ENCODE measurements at regions not wholly inside any gene's neighbourhood (a gene's known extent, or its start where the extent isn't known, plus 50 kb on each side); places are given as distances from the start of the nearest gene placed in this dataset.
"Not testable (repeated sequence)": the region's sequence is repeated elsewhere in the genome, so short reads cannot be mapped to it uniquely, and the experiment has no call there.

- Histone ChIP-seq H3K4me1 (ENCODE audit: insufficient read depth, low read length) (no peaks in the 10 kb centered on the region), H3K4me3 (ENCODE audit: low read length) (no peak overlapping the region), H3K27me3 (ENCODE audit: insufficient read depth, low read length) (no peaks in the 10 kb centered on the region), H3K9me3 (ENCODE audit: low read depth, low read length) (no peaks in the 10 kb centered on the region)
Observed at GRCh38 chr12:90802727-90803126, 152.2 kb downstream of the CCER1 start.

GRCh38 chr12:90801776-90802175, 153.2 kb downstream of the CCER1 start:
- no peaks in the 10 kb centered on the region for H3K9me3 ChIP-seq (ENCODE audit: low read depth, low read length)
- H3K4me3 ChIP-seq (ENCODE audit: low read length), result no peak overlapping the region
- H3K27me3 ChIP-seq (ENCODE audit: insufficient read depth, low read length), result no peaks in the 10 kb centered on the region
- H3K4me1 ChIP-seq (ENCODE audit: insufficient read depth, low read length), result no peaks in the 10 kb centered on the region

DNA sequence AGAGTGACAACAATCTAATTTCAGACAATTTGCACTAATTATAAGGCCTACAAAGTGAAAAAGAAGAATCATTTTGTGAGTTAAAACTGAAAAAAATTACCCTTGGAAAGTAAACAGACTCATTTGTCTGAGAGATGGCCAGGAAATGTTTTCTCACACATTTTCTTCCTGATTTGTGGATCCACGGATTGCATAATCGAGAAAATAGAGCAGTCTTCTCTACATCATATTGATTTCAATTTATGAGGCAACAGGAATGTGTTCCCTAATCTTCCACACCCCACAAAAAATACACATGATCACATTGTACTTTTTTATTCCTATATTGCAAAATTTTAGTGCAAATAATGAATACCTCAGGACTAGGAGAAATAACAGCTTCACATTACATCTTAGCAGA, 160.8 kb downstream of the CCER1 start:
- no peaks in the 10 kb centered on the region for H3K9me3 ChIP-seq (ENCODE audit: low read depth, low read length)
- no peaks in the 10 kb centered on the region for H3K27me3 ChIP-seq (ENCODE audit: insufficient read depth, low read length)
- H3K4me1 ChIP-seq (ENCODE audit: insufficient read depth, low read length), result no peaks in the 10 kb centered on the region
- no peak overlapping the region for H3K4me3 ChIP-seq (ENCODE audit: low read length)

DNA sequence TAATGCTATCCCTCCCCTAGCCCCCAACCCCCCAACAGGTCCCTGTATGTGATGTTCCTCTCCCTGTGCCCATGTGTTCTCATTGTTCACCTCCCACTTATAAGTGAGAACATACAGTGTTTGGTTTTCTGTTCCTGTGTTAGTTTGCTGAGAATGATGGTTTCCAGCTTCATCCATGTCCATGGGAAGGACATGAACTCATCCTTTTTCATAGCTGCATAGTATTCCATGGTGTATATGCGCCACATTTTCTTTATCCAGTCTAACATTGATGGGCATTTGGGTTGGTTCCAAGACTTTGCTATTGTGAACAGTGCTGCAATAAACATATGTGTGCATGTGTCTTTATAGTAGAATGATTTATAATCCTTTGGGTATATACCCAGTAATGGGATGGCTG, 162.3 kb downstream of the CCER1 start:
- H3K9me3 ChIP-seq (ENCODE audit: low read depth, low read length); H3K4me1 ChIP-seq (ENCODE audit: insufficient read depth, low read length); H3K27me3 ChIP-seq (ENCODE audit: insufficient read depth, low read length); H3K4me3 ChIP-seq (ENCODE audit: low read length): not testable (repeated sequence)

DNA sequence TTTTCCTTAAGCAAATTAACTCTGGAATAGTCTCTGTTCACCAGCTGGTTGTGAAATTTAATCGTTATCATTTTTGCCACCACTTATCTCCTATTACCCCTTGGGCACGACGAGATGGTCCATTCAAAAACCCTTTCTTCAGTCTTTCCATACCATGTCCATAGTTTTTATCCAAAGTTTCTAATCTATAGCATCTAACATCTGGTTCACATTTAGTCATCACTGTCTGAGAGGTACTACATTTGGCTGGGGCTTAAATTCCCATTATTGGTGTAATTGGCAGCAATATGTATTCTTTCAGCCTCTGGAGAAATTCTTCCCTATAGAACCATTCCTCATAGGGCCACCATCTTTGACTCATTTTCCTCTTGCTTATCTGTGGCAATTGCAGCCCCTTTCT, 163.5 kb downstream of the CCER1 start:
- H3K27me3 ChIP-seq (ENCODE audit: insufficient read depth, low read length), result no peaks in the 10 kb centered on the region
- H3K9me3 ChIP-seq (ENCODE audit: low read depth, low read length), result no peaks in the 10 kb centered on the region
- H3K4me3 ChIP-seq (ENCODE audit: low read length), result no peak overlapping the region
- H3K4me1 ChIP-seq (ENCODE audit: insufficient read depth, low read length), result no peaks in the 10 kb centered on the region

GRCh38 chr12:90790747-90791146, 164.2 kb downstream of the CCER1 start:
- H3K9me3 ChIP-seq (ENCODE audit: low read depth, low read length), result no peaks in the 10 kb centered on the region
- no peaks in the 10 kb centered on the region for H3K27me3 ChIP-seq (ENCODE audit: insufficient read depth, low read length)
- no peaks in the 10 kb centered on the region for H3K4me1 ChIP-seq (ENCODE audit: insufficient read depth, low read length)
- no peak overlapping the region for H3K4me3 ChIP-seq (ENCODE audit: low read length)

- no peaks in the 10 kb centered on the region for H3K9me3 ChIP-seq (ENCODE audit: low read depth, low read length)
- H3K4me1 ChIP-seq (ENCODE audit: insufficient read depth, low read length), result no peaks in the 10 kb centered on the region
- no peak overlapping the region for H3K4me3 ChIP-seq (ENCODE audit: low read length)
- no peaks in the 10 kb centered on the region for H3K27me3 ChIP-seq (ENCODE audit: insufficient read depth, low read length)
Observed at GRCh38 chr12:90773491-90773890, 181.5 kb downstream of the CCER1 start.

DNA sequence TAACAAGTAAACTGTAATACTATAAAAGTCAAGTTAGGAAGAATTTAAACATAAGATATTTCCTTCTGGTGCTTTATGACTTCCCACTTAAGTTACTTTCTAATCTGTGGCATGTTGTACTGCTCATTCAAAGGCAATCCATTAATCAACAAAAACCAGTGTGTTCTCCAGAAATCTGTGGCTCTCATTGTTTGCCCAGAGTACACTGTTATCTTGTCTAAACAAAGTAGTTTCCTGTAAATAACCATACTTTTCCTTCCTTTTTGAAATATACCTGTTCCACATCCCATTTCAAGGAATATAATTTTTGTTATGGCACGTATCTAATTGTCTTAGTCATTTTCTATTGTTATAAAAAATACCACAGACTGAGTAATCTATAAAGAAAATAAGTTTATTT, 184.1 kb downstream of the CCER1 start:
- no peaks in the 10 kb centered on the region for H3K27me3 ChIP-seq (ENCODE audit: insufficient read depth, low read length)
- no peaks in the 10 kb centered on the region for H3K9me3 ChIP-seq (ENCODE audit: low read depth, low read length)
- H3K4me1 ChIP-seq (ENCODE audit: insufficient read depth, low read length), result no peaks in the 10 kb centered on the region
- no peak overlapping the region for H3K4me3 ChIP-seq (ENCODE audit: low read length)

GRCh38 chr12:90757957-90758356, 197.0 kb downstream of the CCER1 start:
- Histone ChIP-seq H3K4me1 (ENCODE audit: insufficient read depth, low read length) (no peaks in the 10 kb centered on the region), H3K27me3 (ENCODE audit: insufficient read depth, low read length) (no peaks in the 10 kb centered on the region), H3K4me3 (ENCODE audit: low read length) (no peak overlapping the region), H3K9me3 (ENCODE audit: low read depth, low read length) (no peaks in the 10 kb centered on the region)

DNA sequence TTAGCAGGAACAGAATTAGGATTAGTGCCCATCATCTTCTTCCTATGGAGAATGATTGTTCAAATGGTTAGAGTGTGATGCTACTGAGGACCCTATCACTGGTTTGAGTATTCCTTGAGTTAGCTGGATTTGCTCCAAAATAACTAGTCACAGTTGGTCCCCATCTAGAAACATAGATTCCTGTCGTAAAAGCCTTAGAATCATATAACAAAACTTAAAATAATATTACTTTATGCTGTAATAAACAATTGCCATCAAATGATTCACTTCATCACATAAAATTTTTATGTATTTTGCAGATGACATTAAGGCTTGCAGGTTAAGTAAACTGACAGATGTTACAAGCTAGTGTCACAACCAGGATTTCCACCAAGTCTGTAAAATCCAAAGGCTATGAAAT, 209.8 kb downstream of the CCER1 start:
- Histone ChIP-seq H3K27me3 (ENCODE audit: insufficient read depth, low read length) (no peaks in the 10 kb centered on the region), H3K4me1 (ENCODE audit: insufficient read depth, low read length) (no peaks in the 10 kb centered on the region), H3K4me3 (ENCODE audit: low read length) (no peak overlapping the region)

DNA sequence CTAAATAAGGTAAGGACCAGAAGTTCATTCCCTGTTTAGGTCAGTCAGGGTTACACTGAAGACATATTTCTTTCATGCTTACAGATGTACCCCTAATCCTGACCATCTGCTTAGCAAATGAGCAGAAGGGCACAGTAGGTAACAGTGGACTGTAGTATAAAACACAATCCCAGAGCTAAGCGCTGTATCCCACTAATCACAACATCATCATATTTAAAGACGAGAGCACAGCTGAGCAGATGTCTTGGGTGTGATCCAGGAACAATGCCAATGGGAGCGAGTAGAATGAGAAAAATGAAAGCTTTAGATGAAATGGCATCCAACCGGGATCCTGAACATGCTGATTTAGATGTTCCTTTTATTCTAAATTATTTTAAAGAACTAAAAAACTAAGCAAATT, 213.4 kb downstream of the CCER1 start:
- H3K4me1 ChIP-seq (ENCODE audit: insufficient read depth, low read length), result no peaks in the 10 kb centered on the region
- no peaks in the 10 kb centered on the region for H3K27me3 ChIP-seq (ENCODE audit: insufficient read depth, low read length)
- no peak overlapping the region for H3K4me3 ChIP-seq (ENCODE audit: low read length)

More for the DNA sequence above, 209.8 kb downstream of the CCER1 start:
- no peaks in the 10 kb centered on the region for H3K9me3 ChIP-seq (ENCODE audit: low read depth, low read length)

GRCh38 chr12:90729736-90730135, 225.2 kb downstream of the CCER1 start:
- Histone ChIP-seq H3K9me3 (ENCODE audit: low read depth, low read length) (no peaks in the 10 kb centered on the region), H3K4me3 (ENCODE audit: low read length) (no peak overlapping the region), H3K4me1 (ENCODE audit: insufficient read depth, low read length) (no peaks in the 10 kb centered on the region), H3K27me3 (ENCODE audit: insufficient read depth, low read length) (no peaks in the 10 kb centered on the region)

More for the DNA sequence above, 213.4 kb downstream of the CCER1 start:
- no peaks in the 10 kb centered on the region for H3K9me3 ChIP-seq (ENCODE audit: low read depth, low read length)

GRCh38 chr12:90712671-90713070, 242.3 kb downstream of the CCER1 start:
- H3K27me3 ChIP-seq (ENCODE audit: insufficient read depth, low read length), result no peaks in the 10 kb centered on the region
- H3K9me3 ChIP-seq (ENCODE audit: low read depth, low read length), result peaks cover 5% of the 10 kb centered on the region
- H3K4me3 ChIP-seq (ENCODE audit: low read length), result no peak overlapping the region
- H3K4me1 ChIP-seq (ENCODE audit: insufficient read depth, low read length), result no peaks in the 10 kb centered on the region

- Histone ChIP-seq H3K4me3 (ENCODE audit: low read length) (no peak overlapping the region), H3K4me1 (ENCODE audit: insufficient read depth, low read length) (no peaks in the 10 kb centered on the region), H3K27me3 (ENCODE audit: insufficient read depth, low read length) (no peaks in the 10 kb centered on the region), H3K9me3 (ENCODE audit: low read depth, low read length) (peaks cover 5% of the 10 kb centered on the region)
Observed at GRCh38 chr12:90710711-90711110, 244.3 kb downstream of the CCER1 start.

DNA sequence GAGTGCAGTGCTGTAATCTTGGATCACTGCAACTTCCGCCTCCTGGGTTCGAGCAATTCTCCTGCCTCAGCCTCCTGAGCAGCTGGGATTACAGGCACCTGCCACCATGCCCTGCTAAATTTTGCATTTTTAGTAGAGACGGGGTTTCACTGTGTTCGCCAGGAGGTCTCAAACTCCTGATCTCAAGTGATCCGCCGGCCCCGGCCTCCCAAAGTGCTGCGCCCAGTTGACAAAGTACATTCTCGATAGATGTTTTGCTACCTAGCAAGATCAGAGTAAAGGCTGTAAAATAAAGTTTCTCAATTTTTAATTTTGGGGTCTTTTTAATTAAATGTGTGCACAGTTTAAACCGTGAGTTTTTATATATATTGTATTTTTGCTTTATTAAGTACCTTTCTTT, 248.9 kb downstream of the CCER1 start:
- Histone ChIP-seq H3K27me3 (ENCODE audit: insufficient read depth, low read length) (no peaks in the 10 kb centered on the region), H3K4me1 (ENCODE audit: insufficient read depth, low read length) (no peaks in the 10 kb centered on the region), H3K4me3 (ENCODE audit: low read length) (no peak overlapping the region), H3K9me3 (ENCODE audit: low read depth, low read length) (peaks cover 1% of the 10 kb centered on the region)

DNA sequence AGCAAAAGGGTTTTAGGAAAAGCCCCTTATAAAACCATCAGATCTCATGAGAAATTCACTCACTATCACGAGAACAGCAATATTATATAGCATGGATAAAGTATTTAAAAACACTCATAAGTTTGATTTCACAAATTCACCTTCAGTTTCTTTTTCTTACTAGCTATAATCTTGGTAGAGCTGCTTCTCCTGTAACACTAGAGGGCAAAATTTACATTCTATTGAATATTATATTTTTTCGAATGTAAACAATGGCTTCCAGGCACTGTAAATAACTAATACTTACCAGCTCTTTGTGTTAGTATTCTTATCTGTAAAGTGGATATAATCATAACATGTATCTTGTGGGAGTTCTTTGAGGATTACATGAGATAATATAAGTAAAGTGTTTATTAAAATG, 259.6 kb downstream of the CCER1 start:
- no peaks in the 10 kb centered on the region for H3K27me3 ChIP-seq (ENCODE audit: insufficient read depth, low read length)
- no peak overlapping the region for H3K4me3 ChIP-seq (ENCODE audit: low read length)
- no peaks in the 10 kb centered on the region for H3K4me1 ChIP-seq (ENCODE audit: insufficient read depth, low read length)
- H3K9me3 ChIP-seq (ENCODE audit: low read depth, low read length), result no peaks in the 10 kb centered on the region

- Histone ChIP-seq H3K4me3 (ENCODE audit: low read length) (no peak overlapping the region), H3K27me3 (ENCODE audit: insufficient read depth, low read length) (no peaks in the 10 kb centered on the region), H3K9me3 (ENCODE audit: low read depth, low read length) (no peaks in the 10 kb centered on the region), H3K4me1 (ENCODE audit: insufficient read depth, low read length) (no peaks in the 10 kb centered on the region)
Observed at GRCh38 chr12:90690120-90690519, 264.9 kb downstream of the CCER1 start.

All from mononuclear cell (primary cell).